Activated CD8-positive, alpha-beta T cell treated with anti-CD3 and anti-CD28 coated beads, Interleukin-2, amount 10 ng/mL, durations not matched to agents 7 days and 5 days (primary cell): ENCODE measurements at regions not wholly inside any gene's neighbourhood (a gene's known extent, or its start where the extent isn't known, plus 50 kb on each side); places are given as distances from the start of the nearest gene placed in this dataset.

Source experiments
- ATAC-seq: fragments of 150-1000 bp; cut with Tn5 transposase; one replicate; pipeline ENCODE4 v1.10.0; 2021; ENCODE audit warnings: moderate library complexity
- CTCF ChIA-PET: fragments of 350-600 bp; sonication (Branson Sonifier 250); formaldehyde crosslinking; loops from one replicate; lab custom pipeline; 2021; ENCODE audit warnings: antibody characterized with exemption; lab: Charles Lee
- POLR2A ChIA-PET: fragments of 350-600 bp; sonication (Branson Sonifier 250); formaldehyde crosslinking; loops from one replicate; lab custom pipeline; 2021; ENCODE audit warnings: antibody characterized with exemption; lab: Charles Lee
- DNase-seq: peaks from one replicate; pipeline ENCODE4 v3.0.0-alpha.2; 2020
- H3K27ac Mint-ChIP-seq: one replicate; pipeline ENCODE4 v1.8.0; 2021; ENCODE audit warnings: mild to moderate bottlenecking, mixed read lengths
- H3K27me3 Mint-ChIP-seq: one replicate; pipeline ENCODE4 v1.8.0; 2021; ENCODE audit warnings: low read depth, mixed read lengths
- H3K36me3 Mint-ChIP-seq: one replicate; pipeline ENCODE4 v1.8.0; 2021; ENCODE audit warnings: low read depth, mixed read lengths
- H3K4me1 Mint-ChIP-seq: one replicate; pipeline ENCODE4 v1.8.0; 2021; ENCODE audit warnings: low read depth, mixed read lengths
- H3K4me3 Mint-ChIP-seq: one replicate; pipeline ENCODE4 v1.8.0; 2021; ENCODE audit warnings: mild to moderate bottlenecking, mixed read lengths
- H3K9me3 Mint-ChIP-seq: one replicate; pipeline ENCODE4 v1.8.0; 2022; ENCODE audit warnings: mixed read lengths; ENCODE audit not compliant: insufficient read depth

DNA sequence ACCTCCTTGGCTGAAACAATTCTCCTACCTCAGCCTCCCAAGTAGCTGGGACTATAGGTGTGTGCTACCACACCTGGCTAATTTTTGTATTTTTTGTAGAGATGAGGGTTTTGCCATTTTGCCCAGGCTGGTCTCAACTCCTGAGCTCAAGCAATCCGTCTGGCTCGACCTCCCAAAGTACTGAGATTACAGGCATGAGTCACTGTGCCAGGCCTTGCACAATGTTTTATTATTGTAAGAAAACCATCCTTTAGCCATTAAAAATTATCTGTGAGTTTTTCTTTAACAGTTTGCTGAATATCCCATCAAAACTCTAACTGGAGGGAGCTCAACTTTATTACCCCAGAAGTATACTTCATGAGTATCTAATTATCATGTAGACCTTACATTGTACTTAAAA, 900.3 kb downstream of the PCDH7 start:
- ChIA-PET POLR2A (no interaction called here), CTCF (no interaction called here)
- H3K36me3 Mint-ChIP-seq: no peaks in the 10 kb centered on the region

DNA sequence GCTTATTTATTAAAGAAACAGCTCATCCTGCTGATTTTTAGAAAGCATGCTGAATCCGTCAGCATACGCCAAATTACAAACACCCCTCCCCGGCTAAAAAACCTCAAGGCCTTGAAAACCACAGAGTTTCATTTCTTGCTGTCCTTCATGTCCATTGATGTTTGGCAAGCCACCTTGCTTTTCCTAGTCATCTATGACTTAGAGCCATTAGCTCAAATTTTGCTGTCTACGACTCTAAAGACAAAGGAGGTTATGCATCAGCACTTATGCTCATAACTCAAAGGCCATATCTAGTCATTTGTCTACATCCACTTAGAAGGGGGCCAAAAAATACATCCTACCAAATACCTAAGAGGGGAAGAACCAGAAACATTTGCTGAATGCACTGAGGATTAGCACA, 925.1 kb downstream of the PCDH7 start:
- ATAC-seq (no peak), DNase-seq (no peak)
- Mint-ChIP-seq H3K4me3 (no peak overlapping the region), H3K27me3 (no peaks in the 10 kb centered on the region), H3K4me1 (no peaks in the 10 kb centered on the region), H3K36me3 (no peaks in the 10 kb centered on the region), H3K9me3 (peaks cover 4% of the 10 kb centered on the region), H3K27ac (no peak overlapping the region)
- ChIA-PET CTCF (no interaction called here), POLR2A (no interaction called here)

More for the DNA sequence above, 900.3 kb downstream of the PCDH7 start:
- no peak overlapping the region for H3K4me3 Mint-ChIP-seq
- DNase-seq: no peak
- ATAC-seq: no peak
- peaks cover under 1% of the 10 kb centered on the region for H3K9me3 Mint-ChIP-seq
- H3K4me1 Mint-ChIP-seq: no peaks in the 10 kb centered on the region
- no peaks in the 10 kb centered on the region for H3K27me3 Mint-ChIP-seq
- no peak overlapping the region for H3K27ac Mint-ChIP-seq

DNA sequence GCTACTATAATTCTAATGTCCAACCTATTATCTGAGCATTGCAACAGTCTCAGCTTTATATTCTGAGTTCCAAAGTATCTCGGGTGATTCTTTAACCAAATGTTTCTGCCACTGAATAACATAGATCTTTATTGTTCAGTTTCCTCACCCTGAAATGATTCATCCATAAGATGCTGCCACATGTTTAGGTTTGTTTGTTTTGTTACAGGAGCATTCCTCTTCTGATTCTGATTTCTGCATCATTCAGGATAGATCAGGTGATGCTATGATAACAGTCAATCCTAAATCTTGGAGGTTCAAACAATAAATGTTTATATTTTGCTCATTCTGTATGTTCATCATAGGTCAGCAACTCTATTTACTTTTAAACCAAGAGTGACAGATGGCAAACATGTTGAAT, 927.6 kb downstream of the PCDH7 start:
- CTCF ChIA-PET: interaction anchor here (0.6 kb wide), 1 partner anchor 949 kb away, joined by 3 read pairs; no protein-coding TSS in a partner anchor
- peaks cover 12% of the 10 kb centered on the region for H3K9me3 Mint-ChIP-seq
- ATAC-seq (no peak), DNase-seq (no peak)
- H3K4me1 Mint-ChIP-seq: no peaks in the 10 kb centered on the region
- no peak overlapping the region for H3K4me3 Mint-ChIP-seq
- H3K36me3 Mint-ChIP-seq: no peaks in the 10 kb centered on the region
- H3K27me3 Mint-ChIP-seq: no peaks in the 10 kb centered on the region
- no peak overlapping the region for H3K27ac Mint-ChIP-seq
- POLR2A ChIA-PET: no interaction called here

DNA sequence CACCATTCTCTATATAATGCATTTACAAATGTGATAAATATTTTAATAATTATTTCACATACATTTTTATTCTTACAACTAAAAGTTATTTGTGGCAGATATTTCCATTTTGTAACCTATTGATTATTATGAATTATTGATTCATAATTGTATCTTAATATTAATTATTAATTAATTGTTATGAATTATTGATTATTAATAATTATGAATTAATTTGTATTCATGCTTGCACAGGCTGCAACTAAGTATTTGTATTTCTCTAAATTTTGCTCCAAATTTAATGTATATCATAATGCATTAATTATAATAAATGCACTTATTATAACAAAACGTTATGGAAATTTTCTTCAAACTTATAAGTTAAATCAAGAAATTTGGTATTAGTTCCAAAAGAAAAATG, 929.7 kb downstream of the PCDH7 start:
- H3K27me3 Mint-ChIP-seq: no peaks in the 10 kb centered on the region
- H3K4me1 Mint-ChIP-seq: no peaks in the 10 kb centered on the region
- POLR2A ChIA-PET: no interaction called here
- no peak for DNase-seq
- no peak overlapping the region for H3K27ac Mint-ChIP-seq
- no peak for ATAC-seq
- no peaks in the 10 kb centered on the region for H3K36me3 Mint-ChIP-seq
- H3K4me3 Mint-ChIP-seq: no peak overlapping the region
- H3K9me3 Mint-ChIP-seq: peaks cover 14% of the 10 kb centered on the region
- CTCF ChIA-PET: no interaction called here

DNA sequence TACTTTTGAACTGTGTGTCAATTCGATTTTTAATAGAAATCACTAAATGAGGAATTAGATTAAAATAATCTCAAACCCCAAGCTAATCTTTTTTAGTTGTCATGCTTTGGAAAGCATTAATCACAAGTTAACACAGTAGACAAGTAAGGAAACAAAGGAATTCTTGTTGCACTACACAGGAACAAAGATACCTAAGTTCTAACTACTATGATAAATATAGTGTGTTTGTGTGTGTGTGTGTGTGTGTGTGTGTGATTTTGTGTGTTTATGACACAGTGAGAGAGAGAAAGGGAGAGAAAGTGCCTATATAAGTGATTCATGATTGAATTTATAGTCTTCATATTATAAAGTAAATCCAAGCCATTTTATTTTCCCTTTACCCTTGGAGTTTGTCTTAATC, 931.4 kb downstream of the PCDH7 start:
- no peaks in the 10 kb centered on the region for H3K36me3 Mint-ChIP-seq
- peaks cover 10% of the 10 kb centered on the region for H3K9me3 Mint-ChIP-seq
- H3K27me3 Mint-ChIP-seq: no peaks in the 10 kb centered on the region
- no peak for DNase-seq
- POLR2A ChIA-PET: no interaction called here
- ATAC-seq: no peak
- CTCF ChIA-PET: no interaction called here
- no peak overlapping the region for H3K27ac Mint-ChIP-seq
- H3K4me3 Mint-ChIP-seq: no peak overlapping the region
- no peaks in the 10 kb centered on the region for H3K4me1 Mint-ChIP-seq

DNA sequence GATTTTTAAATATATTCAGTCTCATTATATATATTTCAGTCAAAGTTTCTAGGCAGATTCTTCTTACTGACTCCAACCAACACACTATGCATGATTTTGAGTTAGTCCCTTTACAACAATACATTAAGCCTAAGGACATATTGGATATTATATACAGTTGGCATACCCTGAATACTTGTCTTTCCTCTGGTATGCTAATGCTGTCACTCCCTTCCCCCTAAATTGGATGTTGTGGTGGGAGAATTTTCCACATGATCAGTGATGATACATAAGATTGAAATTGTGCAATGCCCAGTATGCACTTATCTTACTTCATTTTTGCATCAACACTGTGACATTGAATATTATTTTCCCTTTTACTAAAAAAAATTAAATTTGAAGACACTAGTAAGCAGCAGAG, 935.2 kb downstream of the PCDH7 start:
- no peaks in the 10 kb centered on the region for H3K36me3 Mint-ChIP-seq

DNA sequence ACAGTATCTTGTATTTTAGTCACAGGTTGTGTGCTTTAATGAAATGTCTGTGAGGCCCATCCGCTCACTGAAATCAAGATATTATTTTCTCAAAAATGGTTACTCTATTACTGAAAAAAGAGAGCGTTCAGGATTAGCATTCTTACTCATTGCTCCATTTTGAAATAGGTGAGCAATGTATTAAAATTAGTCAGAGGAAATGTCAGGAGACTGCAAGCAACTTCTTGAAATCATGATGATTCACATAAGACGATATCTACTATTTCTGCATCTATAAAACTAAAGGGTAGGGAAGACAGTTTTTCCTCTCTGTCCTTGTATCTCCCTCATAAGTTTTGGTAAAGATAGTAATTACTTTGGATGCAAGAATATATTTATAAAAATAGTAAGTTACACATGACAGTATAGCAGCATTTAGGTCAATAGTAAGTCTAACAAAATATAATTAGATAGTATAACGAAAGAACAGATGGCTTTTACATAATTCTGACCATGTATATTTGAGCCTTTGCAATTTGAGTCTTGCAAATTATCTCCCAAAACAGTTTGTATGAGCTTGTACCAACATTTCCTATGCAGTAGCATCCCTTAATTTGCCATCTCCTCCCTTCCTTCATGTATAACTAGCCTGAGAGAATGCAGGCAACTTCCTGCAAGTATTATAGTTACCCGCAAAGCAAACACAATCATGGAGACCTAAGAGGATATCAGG, 937.8 kb downstream of the PCDH7 start:
- DNase-seq (no peak), ATAC-seq (no peak)
- ChIA-PET CTCF (no interaction called here), POLR2A (no interaction called here)
- H3K27ac Mint-ChIP-seq: no peak overlapping the region
- H3K4me1 Mint-ChIP-seq: no peaks in the 10 kb centered on the region
- no peaks in the 10 kb centered on the region for H3K27me3 Mint-ChIP-seq
- no peaks in the 10 kb centered on the region for H3K36me3 Mint-ChIP-seq
- no peak overlapping the region for H3K4me3 Mint-ChIP-seq
- peaks cover 11% of the 10 kb centered on the region for H3K9me3 Mint-ChIP-seq

More for the DNA sequence above, 935.2 kb downstream of the PCDH7 start:
- no peak for DNase-seq
- Mint-ChIP-seq H3K9me3 (peaks cover 22% of the 10 kb centered on the region), H3K4me1 (no peaks in the 10 kb centered on the region), H3K27me3 (no peaks in the 10 kb centered on the region), H3K4me3 (no peak overlapping the region), H3K27ac (no peak overlapping the region)
- POLR2A ChIA-PET: no interaction called here
- ATAC-seq: no peak
- CTCF ChIA-PET: no interaction called here

DNA sequence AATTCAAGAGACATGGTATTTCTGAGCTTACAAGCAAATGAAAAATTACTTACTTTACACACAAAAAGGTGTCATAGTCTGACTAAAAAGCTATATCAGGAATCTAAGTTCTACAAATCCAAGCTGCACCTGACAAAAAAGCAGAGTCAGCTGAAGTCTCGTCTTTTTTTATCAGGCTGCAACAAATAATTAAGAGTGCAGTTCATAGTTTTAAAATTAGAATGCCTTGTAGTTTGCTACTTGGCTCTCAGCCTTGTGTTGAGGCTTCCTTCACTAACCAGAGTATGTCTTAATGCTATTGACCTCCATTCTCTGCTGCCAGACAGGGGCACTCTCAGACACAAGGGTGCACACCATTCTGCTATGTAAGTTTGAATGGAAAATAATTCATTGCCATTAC, 940.7 kb downstream of the PCDH7 start:
- Mint-ChIP-seq H3K4me1 (no peaks in the 10 kb centered on the region), H3K27me3 (no peaks in the 10 kb centered on the region), H3K4me3 (no peak overlapping the region), H3K36me3 (no peaks in the 10 kb centered on the region), H3K9me3 (peaks cover 11% of the 10 kb centered on the region), H3K27ac (no peak overlapping the region)
- ChIA-PET CTCF (no interaction called here), POLR2A (no interaction called here)
- ATAC-seq: no peak
- no peak for DNase-seq

DNA sequence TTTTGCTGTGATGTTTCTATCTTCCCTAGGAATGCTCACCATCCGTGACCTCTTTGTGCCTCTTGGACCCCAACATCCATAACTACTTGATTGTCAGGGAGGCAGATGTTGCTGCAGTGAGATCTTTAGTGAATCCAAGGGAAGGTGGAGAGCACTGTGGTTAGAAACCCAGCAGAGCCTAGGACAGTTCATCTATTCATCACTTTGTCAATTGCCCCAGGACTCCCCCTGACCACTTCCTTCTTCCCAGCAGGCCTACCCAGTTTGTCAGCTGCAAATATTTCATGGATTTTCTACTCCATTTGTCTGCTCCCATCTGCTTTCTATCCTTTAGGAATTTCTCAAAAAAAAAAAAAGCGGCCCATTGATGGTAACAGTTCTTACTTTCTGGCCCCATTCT, 942.8 kb downstream of the PCDH7 start:
- no peak overlapping the region for H3K4me3 Mint-ChIP-seq
- no peak overlapping the region for H3K27ac Mint-ChIP-seq
- no peaks in the 10 kb centered on the region for H3K36me3 Mint-ChIP-seq
- H3K27me3 Mint-ChIP-seq: no peaks in the 10 kb centered on the region
- no peak for DNase-seq
- no peaks in the 10 kb centered on the region for H3K4me1 Mint-ChIP-seq
- ChIA-PET CTCF (no interaction called here), POLR2A (no interaction called here)
- ATAC-seq: no peak
- H3K9me3 Mint-ChIP-seq: peaks cover 7% of the 10 kb centered on the region

DNA sequence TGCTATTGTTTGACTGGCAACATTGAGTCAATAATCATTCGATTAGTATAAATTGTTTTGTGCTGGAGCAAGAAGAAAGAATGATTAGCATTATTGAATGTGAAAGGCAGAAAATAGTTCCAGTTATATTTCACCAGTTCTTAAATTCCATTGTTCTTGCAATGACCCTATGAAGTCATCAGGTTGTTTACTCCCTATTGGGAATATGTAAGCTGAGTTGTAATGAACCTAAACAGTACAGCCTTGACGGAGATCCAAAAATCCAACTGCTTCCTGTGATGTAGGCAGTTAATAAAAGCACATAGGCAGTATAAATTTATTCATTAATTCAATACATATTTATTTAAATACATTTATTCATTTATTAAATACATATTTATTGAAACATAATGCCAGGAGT, 947.5 kb downstream of the PCDH7 start:
- no peak for DNase-seq
- Mint-ChIP-seq H3K4me1 (no peaks in the 10 kb centered on the region), H3K27ac (no peak overlapping the region), H3K27me3 (no peaks in the 10 kb centered on the region), H3K9me3 (no peaks in the 10 kb centered on the region), H3K4me3 (no peak overlapping the region), H3K36me3 (no peaks in the 10 kb centered on the region)
- no peak for ATAC-seq
- POLR2A ChIA-PET: no interaction called here
- CTCF ChIA-PET: no interaction called here

DNA sequence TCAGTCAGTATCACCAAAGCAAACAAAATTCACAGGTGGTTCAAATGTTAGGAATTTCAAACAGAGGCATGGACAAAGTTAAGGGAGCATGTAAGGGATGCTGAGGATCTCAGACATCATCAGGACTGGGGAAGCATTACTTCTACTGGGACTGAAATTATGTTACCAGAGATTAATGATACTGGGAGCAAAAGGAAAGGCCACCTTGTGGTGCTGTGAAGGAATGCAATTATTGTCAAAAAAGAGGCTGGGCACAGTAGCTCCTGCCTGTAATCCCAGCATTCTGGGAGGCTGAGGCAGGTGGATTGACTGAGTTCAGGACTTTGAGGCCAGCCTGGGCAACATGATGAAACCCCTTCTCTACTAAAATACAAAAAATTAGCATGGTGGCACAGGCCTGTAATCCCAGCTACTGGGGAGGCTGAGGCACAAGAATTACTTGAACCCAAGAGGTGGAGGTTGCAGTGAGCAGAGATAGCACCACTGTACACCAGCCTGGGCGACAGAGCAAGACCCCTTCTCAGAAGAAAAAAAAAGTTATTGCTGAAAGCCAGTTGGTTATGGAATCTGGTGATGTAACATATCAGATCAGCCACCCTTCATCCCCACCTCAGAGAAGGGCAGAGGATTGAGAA, 954.3 kb downstream of the PCDH7 start:
- DNase-seq: no peak
- no peak for ATAC-seq
- no peaks in the 10 kb centered on the region for H3K4me1 Mint-ChIP-seq
- peaks cover 12% of the 10 kb centered on the region for H3K9me3 Mint-ChIP-seq
- no peaks in the 10 kb centered on the region for H3K27me3 Mint-ChIP-seq
- no peak overlapping the region for H3K4me3 Mint-ChIP-seq
- CTCF ChIA-PET: no interaction called here
- H3K36me3 Mint-ChIP-seq: no peaks in the 10 kb centered on the region
- POLR2A ChIA-PET: no interaction called here
- H3K27ac Mint-ChIP-seq: no peak overlapping the region

DNA sequence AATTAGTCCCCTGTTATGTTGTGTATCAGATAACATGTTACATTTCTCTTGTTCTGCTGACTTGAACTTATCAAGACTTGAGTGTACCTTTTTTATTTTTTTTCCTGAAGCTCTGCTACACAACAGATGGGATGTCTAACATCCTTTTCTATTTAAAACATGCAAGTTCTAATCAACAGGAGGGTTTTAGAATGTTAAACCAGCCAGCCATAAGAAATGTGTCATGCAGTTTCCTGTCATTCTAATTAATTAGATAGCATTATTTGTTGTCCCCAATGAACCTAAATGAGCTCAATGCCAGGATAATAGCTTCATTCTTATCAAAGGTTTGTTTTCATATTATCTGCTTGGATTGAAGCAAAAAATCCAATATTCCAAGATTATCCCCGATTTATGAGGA, 958.2 kb downstream of the PCDH7 start:
- Mint-ChIP-seq H3K4me1 (no peaks in the 10 kb centered on the region), H3K27ac (no peak overlapping the region), H3K4me3 (no peak overlapping the region), H3K27me3 (no peaks in the 10 kb centered on the region), H3K9me3 (peaks cover 13% of the 10 kb centered on the region), H3K36me3 (no peaks in the 10 kb centered on the region)
- CTCF ChIA-PET: no interaction called here
- POLR2A ChIA-PET: no interaction called here
- DNase-seq: no peak
- ATAC-seq: no peak
